Neutrophil (primary cell): ENCODE measurements at regions not wholly inside any gene's neighbourhood (a gene's known extent, or its start where the extent isn't known, plus 50 kb on each side); places are given as distances from the start of the nearest gene placed in this dataset.
"Not testable (repeated sequence)": the region's sequence is repeated elsewhere in the genome, so short reads cannot be mapped to it uniquely, and the experiment has no call there.

Experiments
- H3K27ac ChIP-seq: fragments of 200-600 bp; sonication (generic); 2 replicates; pipeline ENCODE4 v1.5.1; 2016; ENCODE audit warnings: mild to moderate bottlenecking, moderate library complexity
- H3K27me3 ChIP-seq: fragments of 200-600 bp; sonication (generic); 2 replicates; pipeline ENCODE4 v1.6.0; 2016; ENCODE audit warnings: mild to moderate bottlenecking
- H3K36me3 ChIP-seq: fragments of 200-600 bp; sonication (generic); 2 replicates; pipeline ENCODE4 v1.5.1; 2017
- H3K4me1 ChIP-seq, 2 experiments: fragments of 200-600 bp in 1 of 2; sonication (generic) in 1 of 2; 1 replicate in 1 of 2; 2 replicates in 1 of 2; pipeline versions ENCODE4 v1.5.1 to v1.6.1; 2013 to 2016; ENCODE audit warnings: low read depth in 1 of 2, low read length in 1 of 2, mild to moderate bottlenecking in 1 of 2, moderate library complexity in 1 of 2; ENCODE audit not compliant: control insufficient read depth in 1 of 2, insufficient read depth in 1 of 2
- H3K4me3 ChIP-seq, 2 experiments: fragments of 200-600 bp in 1 of 2; sonication (generic) in 1 of 2; 1 replicate in 1 of 2; 2 replicates in 1 of 2; pipeline ENCODE4 v1.5.1; 2013 to 2016; ENCODE audit warnings: low read depth in 1 of 2, low read length in 1 of 2, mild to moderate bottlenecking in 1 of 2, moderate library complexity in 1 of 2
- H3K9me3 ChIP-seq: fragments of 200-600 bp; sonication (generic); 2 replicates; pipeline ENCODE4 v1.5.1; 2016
- TF ChIP-seq, protein P1 (sequence below): fragments of 200-600 bp; sonication (generic); IDR thresholded peaks from 2 replicates; pipeline ENCODE4 v1.5.1; 2016; ENCODE audit warnings: antibody characterized with exemption

DNA sequence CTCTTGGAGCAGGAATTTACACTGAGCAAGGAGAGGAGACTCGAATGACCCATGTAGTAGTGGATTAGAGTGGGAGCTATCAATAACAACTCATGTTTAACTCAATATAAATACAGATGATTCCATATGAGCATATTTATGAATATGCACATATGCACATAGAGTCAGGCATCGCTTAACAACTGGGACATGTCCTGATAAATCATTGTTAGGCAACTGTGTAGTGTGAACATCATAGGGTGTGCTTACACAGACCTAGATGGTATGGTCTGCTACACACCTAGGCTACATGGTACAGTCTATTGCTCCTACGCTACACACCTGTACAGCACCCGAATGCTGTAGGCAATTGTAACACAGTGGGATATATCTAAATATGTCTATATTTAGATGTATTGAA lies 75.9 kb upstream of the RALGAPA2 start:
- TF ChIP-seq, protein P1, sequence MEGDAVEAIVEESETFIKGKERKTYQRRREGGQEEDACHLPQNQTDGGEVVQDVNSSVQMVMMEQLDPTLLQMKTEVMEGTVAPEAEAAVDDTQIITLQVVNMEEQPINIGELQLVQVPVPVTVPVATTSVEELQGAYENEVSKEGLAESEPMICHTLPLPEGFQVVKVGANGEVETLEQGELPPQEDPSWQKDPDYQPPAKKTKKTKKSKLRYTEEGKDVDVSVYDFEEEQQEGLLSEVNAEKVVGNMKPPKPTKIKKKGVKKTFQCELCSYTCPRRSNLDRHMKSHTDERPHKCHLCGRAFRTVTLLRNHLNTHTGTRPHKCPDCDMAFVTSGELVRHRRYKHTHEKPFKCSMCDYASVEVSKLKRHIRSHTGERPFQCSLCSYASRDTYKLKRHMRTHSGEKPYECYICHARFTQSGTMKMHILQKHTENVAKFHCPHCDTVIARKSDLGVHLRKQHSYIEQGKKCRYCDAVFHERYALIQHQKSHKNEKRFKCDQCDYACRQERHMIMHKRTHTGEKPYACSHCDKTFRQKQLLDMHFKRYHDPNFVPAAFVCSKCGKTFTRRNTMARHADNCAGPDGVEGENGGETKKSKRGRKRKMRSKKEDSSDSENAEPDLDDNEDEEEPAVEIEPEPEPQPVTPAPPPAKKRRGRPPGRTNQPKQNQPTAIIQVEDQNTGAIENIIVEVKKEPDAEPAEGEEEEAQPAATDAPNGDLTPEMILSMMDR: no peak
- Histone ChIP-seq H3K4me3 (no peak overlapping the region), H3K9me3 (no peaks in the 10 kb centered on the region), H3K4me1 (peaks cover 17 to 20% of the 10 kb centered on the region in 2 experiments), H3K36me3 (no peaks in the 10 kb centered on the region), H3K27me3 (no peaks in the 10 kb centered on the region), H3K27ac (no peak overlapping the region)

DNA sequence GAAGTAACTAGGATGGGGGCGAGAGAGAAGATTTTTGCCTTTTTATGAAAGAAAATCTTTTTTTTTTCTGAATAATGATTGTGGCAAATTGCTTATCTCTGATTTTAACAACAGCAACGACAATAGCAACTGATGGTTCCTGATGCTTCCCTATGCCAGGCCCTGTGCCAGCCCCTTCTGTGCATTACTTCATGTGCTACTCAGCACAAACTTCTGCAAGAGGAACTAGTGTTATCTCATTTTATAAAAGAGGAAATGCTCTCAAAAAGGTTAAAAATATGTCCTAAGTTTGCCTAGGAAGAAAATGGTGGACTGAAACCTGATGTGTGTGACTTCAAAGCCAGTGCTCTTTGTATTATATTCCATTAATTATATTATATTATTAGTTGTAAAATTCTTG lies 74.0 kb upstream of the RALGAPA2 start:
- H3K27ac ChIP-seq: peak overlapping the region; percentile 70

DNA sequence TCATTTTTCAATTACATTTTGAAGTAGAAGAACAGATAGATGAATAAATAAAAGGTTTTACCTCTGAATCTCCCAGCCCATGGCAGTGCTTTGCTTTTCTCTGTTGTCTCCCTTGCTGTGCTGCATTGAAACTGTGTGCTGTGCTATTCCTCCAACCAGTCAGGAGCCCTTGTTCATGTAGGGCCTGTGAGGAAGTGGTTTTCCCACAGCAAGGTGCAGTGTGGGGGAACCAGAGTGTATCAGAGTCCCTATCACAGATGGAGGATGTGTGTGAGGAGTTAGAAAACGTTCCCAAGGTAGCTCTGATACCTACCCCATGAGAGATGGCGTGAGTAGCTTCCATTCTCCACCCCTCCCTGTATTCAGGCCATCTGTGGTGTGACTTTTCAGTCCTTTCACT lies 72.8 kb upstream of the RALGAPA2 start:
- no peaks in the 10 kb centered on the region for H3K27me3 ChIP-seq
- no peak overlapping the region for H3K4me3 ChIP-seq
- TF ChIP-seq, protein P1: no peak
- H3K27ac ChIP-seq: peak overlapping the region; percentile 70
- H3K36me3 ChIP-seq: no peaks in the 10 kb centered on the region
- peaks cover 38 to 43% of the 10 kb centered on the region in 2 experiments for H3K4me1 ChIP-seq
- no peaks in the 10 kb centered on the region for H3K9me3 ChIP-seq

More for the DNA sequence above, 74.0 kb upstream of the RALGAPA2 start:
- Histone ChIP-seq H3K9me3 (no peaks in the 10 kb centered on the region), H3K4me1 (peaks cover 26 to 31% of the 10 kb centered on the region in 2 experiments), H3K4me3 (no peak overlapping the region), H3K27me3 (no peaks in the 10 kb centered on the region), H3K36me3 (no peaks in the 10 kb centered on the region)
- TF ChIP-seq, protein P1: no peak

DNA sequence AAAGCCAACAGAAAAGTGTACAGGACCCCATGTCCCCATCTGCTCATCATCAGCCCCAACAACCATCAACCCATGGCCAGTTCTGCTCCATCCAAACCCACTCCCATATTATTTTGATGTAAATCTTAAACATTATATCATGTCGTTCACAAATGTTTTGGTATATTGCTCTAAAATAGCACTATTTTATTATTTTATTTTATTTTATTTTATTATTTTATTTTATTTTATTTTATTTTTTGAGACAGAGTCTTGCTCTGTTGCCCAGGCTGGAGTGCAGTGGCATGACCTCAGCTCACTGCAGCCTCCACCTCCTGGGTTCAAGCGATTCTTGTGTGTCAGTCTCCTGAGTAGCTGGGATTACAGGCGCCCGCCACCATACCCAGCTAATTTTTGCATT lies 72.0 kb upstream of the RALGAPA2 start:
- H3K27me3 ChIP-seq, H3K9me3 ChIP-seq, H3K36me3 ChIP-seq, H3K4me3 ChIP-seq, H3K27ac ChIP-seq: not testable (repeated sequence)
- peaks cover 45 to 51% of the 10 kb centered on the region in 2 experiments for H3K4me1 ChIP-seq

DNA sequence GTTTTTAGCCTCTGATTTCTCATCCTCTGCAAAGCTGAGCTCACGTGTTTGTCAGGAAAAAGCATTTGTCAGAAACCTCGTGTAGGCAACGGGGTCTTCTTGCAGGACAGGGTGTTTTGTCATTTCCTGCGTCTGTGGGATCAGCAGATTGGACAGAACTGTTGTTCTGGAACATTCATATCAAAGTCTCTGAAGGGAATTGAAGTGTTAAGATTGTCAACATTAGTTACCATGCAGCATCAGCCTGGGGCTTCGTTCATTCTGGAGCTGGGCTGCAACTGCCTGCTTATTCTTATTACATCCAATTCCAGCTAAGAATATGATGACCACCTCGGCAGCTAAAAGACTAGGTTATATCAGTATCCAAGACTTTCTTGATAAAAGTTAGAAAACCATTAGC lies 71.0 kb upstream of the RALGAPA2 start:
- Histone ChIP-seq H3K36me3 (no peaks in the 10 kb centered on the region), H3K27me3 (no peaks in the 10 kb centered on the region), H3K27ac (no peak overlapping the region), H3K4me1 (peaks cover 45 to 51% of the 10 kb centered on the region in 2 experiments), H3K4me3 (no peak overlapping the region), H3K9me3 (no peaks in the 10 kb centered on the region)
- TF ChIP-seq, protein P1: no peak

DNA sequence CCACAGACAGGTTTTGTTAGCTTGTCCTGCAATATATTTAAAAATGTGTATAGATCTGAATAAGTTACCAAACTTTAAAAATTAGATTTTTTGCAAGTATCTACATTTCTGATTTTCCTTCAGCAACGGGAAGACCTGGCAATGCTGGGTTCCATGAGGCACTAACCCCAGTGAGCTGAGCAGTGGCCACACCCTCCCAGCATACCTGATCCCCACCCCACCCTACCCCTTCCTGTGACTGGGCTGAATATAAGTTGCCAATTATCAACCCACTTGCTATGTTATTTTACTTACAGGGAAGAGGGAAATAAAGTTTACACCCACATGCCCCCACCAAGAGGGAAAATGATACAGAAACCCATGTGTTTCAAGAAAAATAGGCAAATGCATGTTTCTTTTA lies 70.3 kb upstream of the RALGAPA2 start:
- H3K36me3 ChIP-seq: no peaks in the 10 kb centered on the region
- H3K4me3 ChIP-seq: no peak overlapping the region
- TF ChIP-seq, protein P1: no peak
- no peaks in the 10 kb centered on the region for H3K27me3 ChIP-seq
- H3K27ac ChIP-seq: no peak overlapping the region
- H3K9me3 ChIP-seq: no peaks in the 10 kb centered on the region
- H3K4me1 ChIP-seq: peaks cover 45 to 51% of the 10 kb centered on the region in 2 experiments
